ENCODE measurements at regions not wholly inside any gene's neighbourhood (a gene's known extent, or its start where the extent isn't known, plus 50 kb on each side); places are given as distances from the start of the nearest gene placed in this dataset.

DNA sequence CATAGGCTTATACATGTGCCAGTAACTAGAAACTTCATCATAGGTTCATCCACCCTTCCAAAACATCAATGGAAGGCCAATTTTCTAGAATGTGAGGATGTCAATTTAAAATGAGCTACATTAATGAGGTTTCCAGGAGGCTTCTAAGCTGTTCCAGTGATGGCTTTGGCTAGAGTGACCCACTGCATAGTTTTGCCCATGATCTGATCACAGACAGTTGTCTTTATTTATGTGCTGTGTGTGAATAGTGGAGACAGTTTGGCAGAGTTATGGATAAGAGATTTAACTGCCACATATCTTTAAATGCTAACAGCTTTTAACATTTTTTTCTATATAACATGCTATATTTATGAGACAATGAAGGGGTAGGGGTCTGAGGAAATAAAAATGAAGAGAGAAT lies 139.0 kb upstream of the ZNF462 start:
- TF ChIP-seq, protein P1, sequence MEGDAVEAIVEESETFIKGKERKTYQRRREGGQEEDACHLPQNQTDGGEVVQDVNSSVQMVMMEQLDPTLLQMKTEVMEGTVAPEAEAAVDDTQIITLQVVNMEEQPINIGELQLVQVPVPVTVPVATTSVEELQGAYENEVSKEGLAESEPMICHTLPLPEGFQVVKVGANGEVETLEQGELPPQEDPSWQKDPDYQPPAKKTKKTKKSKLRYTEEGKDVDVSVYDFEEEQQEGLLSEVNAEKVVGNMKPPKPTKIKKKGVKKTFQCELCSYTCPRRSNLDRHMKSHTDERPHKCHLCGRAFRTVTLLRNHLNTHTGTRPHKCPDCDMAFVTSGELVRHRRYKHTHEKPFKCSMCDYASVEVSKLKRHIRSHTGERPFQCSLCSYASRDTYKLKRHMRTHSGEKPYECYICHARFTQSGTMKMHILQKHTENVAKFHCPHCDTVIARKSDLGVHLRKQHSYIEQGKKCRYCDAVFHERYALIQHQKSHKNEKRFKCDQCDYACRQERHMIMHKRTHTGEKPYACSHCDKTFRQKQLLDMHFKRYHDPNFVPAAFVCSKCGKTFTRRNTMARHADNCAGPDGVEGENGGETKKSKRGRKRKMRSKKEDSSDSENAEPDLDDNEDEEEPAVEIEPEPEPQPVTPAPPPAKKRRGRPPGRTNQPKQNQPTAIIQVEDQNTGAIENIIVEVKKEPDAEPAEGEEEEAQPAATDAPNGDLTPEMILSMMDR (IDR thresholded peaks at IDR 0.05), result no peak
- TF ChIP-seq POLR2A (IDR thresholded peaks at IDR 0.05), result no peak
- intact Hi-C loops (cut with DNase I; ENCODE audit: low total_unique reads), result no loop called here

DNA sequence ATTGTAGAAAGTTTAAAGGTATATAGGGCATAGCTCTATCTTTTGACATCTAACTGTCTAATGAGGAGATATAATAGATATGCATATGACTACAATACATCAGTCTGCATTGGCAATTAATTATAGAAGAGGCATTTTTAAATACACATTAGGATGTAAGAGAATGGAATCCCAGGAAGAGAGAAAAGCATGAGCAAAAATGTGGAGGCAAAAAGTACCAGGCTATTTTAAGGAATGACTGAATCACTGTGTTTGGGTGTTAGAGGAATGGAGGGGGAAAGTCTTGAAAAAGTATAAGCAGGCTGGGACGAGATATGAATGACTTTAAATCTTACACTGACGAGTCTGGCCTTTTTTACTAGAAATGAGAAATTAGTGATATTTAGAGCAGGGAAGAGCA lies 138.4 kb upstream of the ZNF462 start:
- no peaks in the 10 kb centered on the region for H3K27me3 ChIP-seq
- DNase-seq, result no peak
- H3K4me1 ChIP-seq, result no peaks in the 10 kb centered on the region
- TF ChIP-seq, protein P1 (IDR thresholded peaks at IDR 0.05), result no peak
- TF ChIP-seq POLR2A (IDR thresholded peaks at IDR 0.05), result no peak
- intact Hi-C loops (cut with DNase I; ENCODE audit: low total_unique reads), result no loop called here
- H3K4me3 ChIP-seq, result no peak overlapping the region
- no peaks in the 10 kb centered on the region for H3K36me3 ChIP-seq
- H3K9me3 ChIP-seq, result no peaks in the 10 kb centered on the region
- H3K27ac ChIP-seq, result no peak overlapping the region

More for the DNA sequence above, 139.0 kb upstream of the ZNF462 start:
- DNase-seq, result no peak
- no peaks in the 10 kb centered on the region for H3K36me3 ChIP-seq
- no peaks in the 10 kb centered on the region for H3K4me1 ChIP-seq
- no peaks in the 10 kb centered on the region for H3K9me3 ChIP-seq
- H3K27ac ChIP-seq, result no peak overlapping the region
- H3K27me3 ChIP-seq, result no peaks in the 10 kb centered on the region
- H3K4me3 ChIP-seq, result no peak overlapping the region

DNA sequence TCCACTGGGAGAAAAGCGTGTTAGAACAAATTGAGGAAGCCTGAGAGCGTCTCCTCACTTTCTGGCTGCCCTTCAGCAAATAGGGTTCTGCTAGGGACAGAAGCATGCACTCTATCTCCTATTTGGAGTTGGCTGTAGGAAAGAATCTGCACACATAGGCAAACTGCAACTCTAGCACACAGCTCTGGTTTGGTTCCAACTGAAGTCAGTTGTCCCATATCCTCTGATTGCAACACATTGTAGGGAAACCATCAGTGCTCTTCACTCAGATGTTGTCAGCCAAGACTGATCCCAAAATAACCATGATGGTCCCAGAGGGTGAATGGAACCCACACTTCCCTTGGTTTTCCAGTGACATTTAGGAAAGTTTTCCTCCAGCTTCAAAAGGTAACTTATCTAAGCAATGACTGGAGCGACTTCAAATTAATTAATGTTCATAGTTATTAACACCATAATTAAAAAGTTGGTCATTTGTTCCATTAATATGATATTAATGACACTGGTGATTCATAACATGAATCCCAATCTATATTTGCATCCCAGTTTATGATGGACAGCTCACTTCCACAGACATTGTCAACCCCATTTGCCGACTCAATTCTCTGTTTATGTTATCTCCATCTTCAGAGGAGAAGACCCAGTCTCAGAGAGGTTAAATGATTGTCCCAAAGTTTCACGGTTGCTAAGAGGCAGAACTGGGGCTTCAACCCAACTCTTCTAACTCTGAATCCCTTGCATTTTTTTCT lies 136.7 kb upstream of the ZNF462 start:
- TF ChIP-seq, protein P1 (IDR thresholded peaks at IDR 0.05), result no peak
- TF ChIP-seq POLR2A (IDR thresholded peaks at IDR 0.05), result no peak

DNA sequence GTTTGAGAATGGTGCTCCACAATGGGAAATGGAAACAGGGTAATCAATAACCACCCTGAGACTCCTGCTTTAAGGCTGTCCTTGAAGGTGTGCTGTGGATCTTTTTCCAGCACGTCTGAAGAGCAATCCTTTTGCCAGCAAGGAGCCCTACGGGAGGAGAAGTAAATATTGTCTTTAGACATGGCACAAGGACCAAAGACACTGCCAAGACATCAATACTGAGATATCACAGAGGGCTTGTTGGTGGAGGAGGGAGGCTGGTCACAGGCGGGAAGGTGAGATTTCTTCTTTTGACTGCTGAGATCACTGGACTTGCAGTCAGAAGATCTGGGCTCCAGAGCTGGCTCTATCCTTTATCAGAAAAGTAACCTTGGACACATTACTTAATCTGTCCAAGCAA lies 135.0 kb upstream of the ZNF462 start:
- no peaks in the 10 kb centered on the region for H3K27me3 ChIP-seq
- no peaks in the 10 kb centered on the region for H3K9me3 ChIP-seq
- TF ChIP-seq POLR2A (IDR thresholded peaks at IDR 0.05), result no peak
- TF ChIP-seq, protein P1 (IDR thresholded peaks at IDR 0.05), result no peak
- intact Hi-C loops (cut with DNase I; ENCODE audit: low total_unique reads), result no loop called here
- no peaks in the 10 kb centered on the region for H3K4me1 ChIP-seq
- H3K4me3 ChIP-seq, result no peak overlapping the region
- H3K27ac ChIP-seq, result no peak overlapping the region
- H3K36me3 ChIP-seq, result no peaks in the 10 kb centered on the region
- no peak for DNase-seq

More for the DNA sequence above, 136.7 kb upstream of the ZNF462 start:
- H3K27me3 ChIP-seq, result no peaks in the 10 kb centered on the region
- H3K9me3 ChIP-seq, result no peaks in the 10 kb centered on the region
- no peak overlapping the region for H3K4me3 ChIP-seq
- DNase-seq, result no peak
- H3K36me3 ChIP-seq, result no peaks in the 10 kb centered on the region
- H3K4me1 ChIP-seq, result no peaks in the 10 kb centered on the region
- intact Hi-C loops (cut with DNase I; ENCODE audit: low total_unique reads), result no loop called here
- no peak overlapping the region for H3K27ac ChIP-seq

DNA sequence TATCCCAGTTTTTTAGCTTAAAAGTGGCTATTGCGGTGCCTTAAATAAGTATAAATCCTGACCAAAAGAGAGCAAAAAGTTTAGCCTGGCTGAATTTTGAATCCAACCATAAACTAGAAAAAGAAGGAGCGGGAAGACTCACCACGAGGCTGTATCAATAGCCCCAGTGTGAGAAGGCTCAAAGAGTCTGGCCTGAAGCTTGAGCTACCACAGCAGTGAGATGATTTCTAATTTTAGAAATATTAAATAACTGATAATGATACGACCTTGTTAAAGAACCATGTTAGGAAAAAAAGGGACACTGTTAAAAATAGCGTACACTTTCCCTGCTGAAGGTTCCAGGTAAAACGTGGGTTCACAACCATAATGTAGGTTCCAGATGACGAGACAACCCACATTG lies 134.1 kb upstream of the ZNF462 start:
- H3K27me3 ChIP-seq, result no peaks in the 10 kb centered on the region
- H3K4me3 ChIP-seq, result no peak overlapping the region
- DNase-seq, result no peak
- H3K27ac ChIP-seq, result no peak overlapping the region
- no peaks in the 10 kb centered on the region for H3K36me3 ChIP-seq
- intact Hi-C loops (cut with DNase I; ENCODE audit: low total_unique reads), result no loop called here
- TF ChIP-seq, protein P1 (IDR thresholded peaks at IDR 0.05), result no peak
- no peak for TF ChIP-seq POLR2A (IDR thresholded peaks at IDR 0.05)
- H3K9me3 ChIP-seq, result no peaks in the 10 kb centered on the region
- H3K4me1 ChIP-seq, result no peaks in the 10 kb centered on the region

Data from uterus (tissue), 3 donors.